Parathyroid adenoma (tissue), 2 donors: ENCODE measurements at regions not wholly inside any gene's neighbourhood (a gene's known extent, or its start where the extent isn't known, plus 50 kb on each side); places are given as distances from the start of the nearest gene placed in this dataset.

ENCODE experiments used
- H2AFZ ChIP-seq: fragments of 300-600 bp; sonication (generic); one replicate; pipeline ENCODE4 v1.7.0; 2017; ENCODE audit warnings: antibody characterized with exemption, mild to moderate bottlenecking
- H3K27ac ChIP-seq: fragments of 300-600 bp; sonication (generic); one replicate; pipeline ENCODE4 v1.7.0; 2017
- H3K27me3 ChIP-seq: fragments of 300-600 bp; sonication (generic); one replicate; pipeline ENCODE4 v1.7.0; 2017; ENCODE audit warnings: low read length; ENCODE audit not compliant: control insufficient read depth, insufficient read depth
- H3K36me3 ChIP-seq: fragments of 300-600 bp; sonication (generic); one replicate; pipeline ENCODE4 v1.7.0; 2017; ENCODE audit warnings: low read length; ENCODE audit not compliant: control insufficient read depth, insufficient read depth
- H3K4me1 ChIP-seq: fragments of 300-600 bp; sonication (generic); one replicate; pipeline ENCODE4 v1.7.0; 2017; ENCODE audit warnings: control low read depth
- H3K4me2 ChIP-seq: fragments of 300-600 bp; sonication (generic); one replicate; pipeline ENCODE4 v1.7.0; 2017; ENCODE audit warnings: low read length
- H3K4me3 ChIP-seq: fragments of 300-600 bp; sonication (generic); one replicate; pipeline ENCODE4 v1.7.0; 2017; ENCODE audit warnings: low read depth, low read length
- H3K79me2 ChIP-seq: fragments of 300-600 bp; sonication (generic); one replicate; pipeline ENCODE4 v1.7.0; 2017; ENCODE audit warnings: control low read depth
- H3K9ac ChIP-seq: fragments of 300-600 bp; sonication (generic); one replicate; pipeline ENCODE4 v1.7.0; 2017; ENCODE audit warnings: mild to moderate bottlenecking
- H3K9me3 ChIP-seq: fragments of 300-600 bp; sonication (generic); one replicate; pipeline ENCODE4 v1.7.0; 2017; ENCODE audit warnings: low read length; ENCODE audit not compliant: control insufficient read depth
- TF ChIP-seq, protein P1 (sequence below): fragments of 300-600 bp; sonication (generic); IDR thresholded peaks from one replicate; pipeline ENCODE4 v1.7.0; 2017; ENCODE audit warnings: antibody characterized with exemption, mild to moderate bottlenecking
- donor health status: primary hyperparathyroidism.

- TF ChIP-seq, protein P1, sequence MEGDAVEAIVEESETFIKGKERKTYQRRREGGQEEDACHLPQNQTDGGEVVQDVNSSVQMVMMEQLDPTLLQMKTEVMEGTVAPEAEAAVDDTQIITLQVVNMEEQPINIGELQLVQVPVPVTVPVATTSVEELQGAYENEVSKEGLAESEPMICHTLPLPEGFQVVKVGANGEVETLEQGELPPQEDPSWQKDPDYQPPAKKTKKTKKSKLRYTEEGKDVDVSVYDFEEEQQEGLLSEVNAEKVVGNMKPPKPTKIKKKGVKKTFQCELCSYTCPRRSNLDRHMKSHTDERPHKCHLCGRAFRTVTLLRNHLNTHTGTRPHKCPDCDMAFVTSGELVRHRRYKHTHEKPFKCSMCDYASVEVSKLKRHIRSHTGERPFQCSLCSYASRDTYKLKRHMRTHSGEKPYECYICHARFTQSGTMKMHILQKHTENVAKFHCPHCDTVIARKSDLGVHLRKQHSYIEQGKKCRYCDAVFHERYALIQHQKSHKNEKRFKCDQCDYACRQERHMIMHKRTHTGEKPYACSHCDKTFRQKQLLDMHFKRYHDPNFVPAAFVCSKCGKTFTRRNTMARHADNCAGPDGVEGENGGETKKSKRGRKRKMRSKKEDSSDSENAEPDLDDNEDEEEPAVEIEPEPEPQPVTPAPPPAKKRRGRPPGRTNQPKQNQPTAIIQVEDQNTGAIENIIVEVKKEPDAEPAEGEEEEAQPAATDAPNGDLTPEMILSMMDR, result no peak
- Histone ChIP-seq H3K4me2 (no peak overlapping the region), H3K4me3 (no peak overlapping the region), H3K27me3 (no peaks in the 10 kb centered on the region), H3K9ac (no peak overlapping the region), H3K27ac (no peak overlapping the region), H3K4me1 (peaks cover 18% of the 10 kb centered on the region), H2AFZ (no peak overlapping the region), H3K36me3 (no peaks in the 10 kb centered on the region), H3K79me2 (no peaks in the 10 kb centered on the region), H3K9me3 (no peaks in the 10 kb centered on the region)
Measured at GRCh38 chr21:38982096-38982495, 176.4 kb downstream of the ETS2 start.

DNA sequence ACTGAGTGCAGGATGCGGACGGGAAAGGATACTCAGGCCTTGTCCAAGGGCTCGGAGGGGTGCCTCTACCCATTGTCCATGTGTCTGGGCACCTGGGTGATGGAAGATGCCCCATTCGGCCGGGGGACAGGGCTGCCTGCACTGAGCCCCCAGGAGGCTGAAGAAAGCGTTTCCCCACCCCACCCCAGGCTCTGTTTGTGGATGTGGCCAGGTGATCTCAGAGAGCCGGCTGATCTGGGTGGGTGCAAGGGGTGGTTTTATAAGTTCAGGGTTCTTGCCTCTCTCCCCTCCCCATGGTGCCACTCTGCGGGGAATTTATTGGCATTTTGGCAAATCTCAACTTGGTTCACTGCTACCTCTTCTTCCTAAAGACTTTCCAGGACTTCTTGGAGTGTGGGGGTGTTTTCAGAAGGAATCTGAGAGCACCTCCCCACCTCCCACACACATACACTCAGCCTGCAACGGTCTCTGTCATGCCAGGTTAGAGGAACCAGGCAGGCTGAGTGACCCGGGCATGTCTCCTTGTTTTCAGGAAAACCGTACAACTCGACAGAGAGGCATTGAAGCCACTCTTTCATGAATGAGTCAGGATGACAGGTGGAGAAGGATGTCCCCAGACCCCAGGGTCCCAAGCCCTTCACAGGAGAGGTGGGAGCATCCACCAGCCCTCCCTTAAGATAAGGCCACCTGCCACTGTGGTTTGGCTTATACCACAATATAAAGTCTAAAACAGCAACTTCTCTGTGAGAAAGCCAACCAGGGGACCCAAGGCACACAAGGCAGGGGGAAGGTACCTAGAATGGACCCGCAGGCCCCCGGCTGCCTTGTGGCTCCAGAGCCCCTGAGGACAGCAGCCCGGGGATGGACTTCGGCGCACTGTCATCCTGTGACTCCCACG lies 174.9 kb downstream of the ETS2 start:
- Histone ChIP-seq H3K36me3 (no peaks in the 10 kb centered on the region), H3K79me2 (no peaks in the 10 kb centered on the region), H3K9me3 (no peaks in the 10 kb centered on the region), H3K4me2 (no peak overlapping the region), H3K27ac (no peak overlapping the region), H3K4me3 (no peak overlapping the region), H3K27me3 (no peaks in the 10 kb centered on the region), H2AFZ (no peak overlapping the region), H3K4me1 (peaks cover 7% of the 10 kb centered on the region), H3K9ac (no peak overlapping the region)
- TF ChIP-seq, protein P1, result no peak

DNA sequence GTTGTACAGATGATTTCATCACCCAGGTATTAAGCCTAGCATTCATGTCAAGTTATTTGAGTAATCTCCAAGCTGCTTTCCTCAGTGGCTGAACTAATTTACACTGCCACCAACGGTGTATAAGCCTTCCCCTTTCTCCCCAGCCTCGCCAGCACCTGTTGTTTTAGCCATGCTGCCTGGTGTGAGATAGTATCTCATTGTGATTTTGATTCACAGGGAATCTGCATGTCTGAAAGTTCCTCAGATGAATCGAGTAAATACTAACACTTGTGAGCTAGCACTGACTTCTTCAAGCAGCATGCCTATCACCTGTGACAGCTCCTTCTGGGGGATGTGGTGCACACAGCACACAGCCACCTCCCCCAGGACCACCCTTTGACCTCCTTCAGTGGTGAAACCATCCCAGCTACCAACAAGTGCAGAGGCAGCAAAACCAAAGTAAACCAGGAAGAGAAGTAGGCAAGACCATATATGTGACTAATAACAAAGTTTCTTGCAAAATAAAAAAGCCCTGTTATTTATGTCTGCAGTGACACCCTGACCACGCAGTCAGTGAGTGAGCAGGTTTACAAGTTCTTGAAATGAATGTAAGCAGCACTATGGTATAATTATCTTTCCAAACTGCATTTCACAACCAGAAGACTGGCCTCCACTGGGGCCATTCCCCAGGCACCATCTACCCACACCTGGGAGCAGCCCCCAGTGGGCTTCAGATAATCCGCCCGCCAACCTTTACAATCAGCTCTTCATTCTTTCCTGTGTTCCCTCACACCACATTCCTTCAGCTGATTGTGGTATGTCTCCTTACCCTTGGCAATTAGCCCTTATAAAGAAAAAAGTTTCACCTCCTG lies 173.8 kb downstream of the ETS2 start:
- peaks cover 5% of the 10 kb centered on the region for H3K4me1 ChIP-seq
- H3K27ac ChIP-seq, result no peak overlapping the region
- no peak overlapping the region for H3K9ac ChIP-seq
- TF ChIP-seq, protein P1, result no peak
- H3K27me3 ChIP-seq, result no peaks in the 10 kb centered on the region
- H2AFZ ChIP-seq, result no peak overlapping the region
- no peak overlapping the region for H3K4me3 ChIP-seq
- no peaks in the 10 kb centered on the region for H3K79me2 ChIP-seq
- H3K36me3 ChIP-seq, result no peaks in the 10 kb centered on the region
- no peak overlapping the region for H3K4me2 ChIP-seq
- H3K9me3 ChIP-seq, result no peaks in the 10 kb centered on the region

DNA sequence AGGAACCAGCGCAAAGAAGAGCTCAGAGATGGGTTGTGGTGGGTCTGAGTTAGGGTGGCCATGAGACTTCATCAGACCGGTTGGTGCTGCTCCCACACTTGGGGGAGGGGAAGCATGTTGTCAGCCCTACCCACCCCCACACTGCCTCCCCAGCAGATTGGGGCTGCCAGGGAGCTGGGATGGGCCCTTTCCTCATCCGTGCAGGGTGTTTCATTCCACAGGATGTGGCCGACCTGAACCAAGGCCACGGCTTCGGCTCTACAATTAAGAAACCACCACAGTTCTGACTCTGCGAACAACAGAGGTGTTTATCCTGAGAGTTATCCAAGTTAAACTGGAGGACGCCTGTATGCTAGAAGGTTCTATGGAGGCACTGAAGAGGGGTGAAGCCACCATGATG lies 171.2 kb downstream of the ETS2 start:
- TF ChIP-seq, protein P1, result no peak
- H2AFZ ChIP-seq, result no peak overlapping the region
- H3K79me2 ChIP-seq, result no peaks in the 10 kb centered on the region
- H3K4me3 ChIP-seq, result no peak overlapping the region
- no peak overlapping the region for H3K9ac ChIP-seq
- no peaks in the 10 kb centered on the region for H3K27me3 ChIP-seq
- H3K4me1 ChIP-seq, result peaks cover 15% of the 10 kb centered on the region
- H3K36me3 ChIP-seq, result no peaks in the 10 kb centered on the region
- H3K27ac ChIP-seq, result no peak overlapping the region
- H3K9me3 ChIP-seq, result no peaks in the 10 kb centered on the region
- H3K4me2 ChIP-seq, result no peak overlapping the region
